HCT116 (cell line): ENCODE measurements at regions not wholly inside any gene's neighbourhood (a gene's known extent, or its start where the extent isn't known, plus 50 kb on each side); places are given as distances from the start of the nearest gene placed in this dataset.

Experiments used
- CTCF ChIP-seq, 3 experiments: fragments of 200-600 bp in 1 of 3; sonication (generic) in 1 of 3; IDR thresholded peaks in 2 of 3; conservative IDR thresholded peaks in 1 of 3; 2 replicates each; pipeline ENCODE4 v1.5.1; 2012 to 2017; ENCODE audit warnings: low read depth in 2 of 3, low read length in 2 of 3, antibody characterized with exemption in 1 of 3, borderline replicate concordance in 1 of 3, control low read depth in 1 of 3, mild to moderate bottlenecking in 1 of 3, mixed read lengths in 1 of 3, mixed run types in 1 of 3, moderate library complexity in 1 of 3; ENCODE audit not compliant: insufficient read depth in 1 of 3
- POLR2A ChIP-seq: IDR thresholded peaks from 2 replicates; pipeline ENCODE4 v1.7.0; 2011; ENCODE audit warnings: borderline replicate concordance; ENCODE audit not compliant: insufficient read depth, insufficient read length; ENCODE audit errors: extremely low read depth

DNA sequence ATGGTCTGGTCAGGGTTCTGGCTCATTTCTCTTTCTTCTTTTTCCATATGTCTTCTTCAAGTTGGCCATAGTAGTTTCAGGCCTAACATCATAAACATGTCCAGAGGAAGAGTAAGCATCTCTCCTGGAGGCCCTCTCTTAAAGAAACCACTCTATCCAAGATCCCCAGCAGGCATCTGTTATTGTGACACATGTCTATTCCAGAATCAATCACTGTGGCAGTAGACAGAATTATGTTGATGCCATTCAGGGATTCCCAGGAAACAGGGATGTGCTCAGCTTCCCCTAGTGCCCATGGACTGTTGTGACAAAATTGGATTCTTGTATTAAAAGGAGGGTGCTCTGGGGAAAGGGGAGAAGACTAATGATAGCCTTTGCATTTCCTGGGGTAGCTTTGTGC, 224.0 kb downstream of the HNRNPD start:
- TF ChIP-seq POLR2A = no peak
- no peak for TF ChIP-seq CTCF (IDR thresholded peaks at IDR 0.05 in 2 of 3, conservative IDR thresholded peaks at IDR 0.05 in 1 of 3; ENCODE audit: borderline replicate concordance in 1 of 3, insufficient read depth in 1 of 3, low read depth in 2 of 3, low read length in 2 of 3)
